Lower leg skin (tissue), 3 donors: ENCODE measurements at regions not wholly inside any gene's neighbourhood (a gene's known extent, or its start where the extent isn't known, plus 50 kb on each side); places are given as distances from the start of the nearest gene placed in this dataset.

Experiments used
- POLR2A ChIP-seq, 2 donors: fragments of 450-650 bp; IDR thresholded peaks; one replicate each; pipeline ENCODE4 v1.6.1; 2016 to 2017; ENCODE audit warnings: antibody characterized with exemption in 2 of 2, mild to moderate bottlenecking in 1 of 2, moderate library complexity in 1 of 2
- TF ChIP-seq, protein P1 (sequence below), 3 donors: fragments of 450-650 bp; IDR thresholded peaks; one replicate each; pipeline ENCODE4 v1.5.1; 2016; ENCODE audit warnings: antibody characterized with exemption in 3 of 3, mild to moderate bottlenecking in 3 of 3, moderate library complexity in 2 of 3

DNA sequence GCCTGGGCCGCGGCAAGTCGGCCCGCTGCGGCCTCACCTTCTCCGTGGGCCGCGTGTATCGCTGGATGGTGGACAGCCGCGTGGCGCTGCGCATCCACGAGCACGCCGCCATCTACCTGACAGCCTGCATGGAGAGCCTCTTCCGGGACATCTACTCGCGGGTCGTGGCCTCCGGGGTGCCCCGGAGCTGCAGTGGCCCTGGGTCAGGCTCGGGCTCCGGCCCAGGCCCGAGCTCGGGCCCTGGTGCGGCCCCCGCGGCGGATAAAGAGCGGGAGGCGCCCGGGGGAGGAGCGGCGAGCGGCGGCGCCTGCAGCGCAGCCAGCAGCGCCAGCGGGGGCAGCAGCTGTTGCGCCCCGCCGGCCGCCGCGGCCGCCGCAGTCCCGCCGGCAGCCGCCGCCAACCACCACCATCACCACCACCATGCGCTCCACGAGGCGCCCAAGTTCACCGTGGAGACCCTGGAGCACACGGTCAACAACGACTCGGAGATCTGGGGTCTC lies 226.2 kb upstream of the CRY1 start:
- TF ChIP-seq, protein P1, sequence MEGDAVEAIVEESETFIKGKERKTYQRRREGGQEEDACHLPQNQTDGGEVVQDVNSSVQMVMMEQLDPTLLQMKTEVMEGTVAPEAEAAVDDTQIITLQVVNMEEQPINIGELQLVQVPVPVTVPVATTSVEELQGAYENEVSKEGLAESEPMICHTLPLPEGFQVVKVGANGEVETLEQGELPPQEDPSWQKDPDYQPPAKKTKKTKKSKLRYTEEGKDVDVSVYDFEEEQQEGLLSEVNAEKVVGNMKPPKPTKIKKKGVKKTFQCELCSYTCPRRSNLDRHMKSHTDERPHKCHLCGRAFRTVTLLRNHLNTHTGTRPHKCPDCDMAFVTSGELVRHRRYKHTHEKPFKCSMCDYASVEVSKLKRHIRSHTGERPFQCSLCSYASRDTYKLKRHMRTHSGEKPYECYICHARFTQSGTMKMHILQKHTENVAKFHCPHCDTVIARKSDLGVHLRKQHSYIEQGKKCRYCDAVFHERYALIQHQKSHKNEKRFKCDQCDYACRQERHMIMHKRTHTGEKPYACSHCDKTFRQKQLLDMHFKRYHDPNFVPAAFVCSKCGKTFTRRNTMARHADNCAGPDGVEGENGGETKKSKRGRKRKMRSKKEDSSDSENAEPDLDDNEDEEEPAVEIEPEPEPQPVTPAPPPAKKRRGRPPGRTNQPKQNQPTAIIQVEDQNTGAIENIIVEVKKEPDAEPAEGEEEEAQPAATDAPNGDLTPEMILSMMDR (IDR thresholded peaks at IDR 0.05), result no peak
- no peak for TF ChIP-seq POLR2A (IDR thresholded peaks at IDR 0.05)
